AG20443 (cell line): ENCODE measurements at regions not wholly inside any gene's neighbourhood (a gene's known extent, or its start where the extent isn't known, plus 50 kb on each side); places are given as distances from the start of the nearest gene placed in this dataset.

Source experiments
- DNase-seq: peaks from one replicate; pipeline ENCODE4 v3.0.0; 2012; ENCODE audit warnings: low spot score, mixed read lengths

- no peak for DNase-seq
Measured at GRCh38 chr2:128779301-128780095, 460.8 kb upstream of the HS6ST1 start.

- DNase-seq: no peak
Measured at GRCh38 chr2:128780434-128781080, 461.9 kb upstream of the HS6ST1 start.

GRCh38 chr2:128781166-128781565 lies 462.5 kb upstream of the HS6ST1 start:
- DNase-seq: no peak

GRCh38 chr2:128781585-128782385 lies 463.1 kb upstream of the HS6ST1 start:
- no peak for DNase-seq

GRCh38 chr2:128782411-128783192 lies 463.9 kb upstream of the HS6ST1 start:
- DNase-seq: no peak

- no peak for DNase-seq
Measured at GRCh38 chr2:128783193-128783671, 464.6 kb upstream of the HS6ST1 start.

GRCh38 chr2:128783896-128784295 lies 465.2 kb upstream of the HS6ST1 start:
- no peak for DNase-seq

GRCh38 chr2:128784626-128785306 lies 466.1 kb upstream of the HS6ST1 start:
- no peak for DNase-seq

GRCh38 chr2:128786316-128786715 lies 467.6 kb upstream of the HS6ST1 start:
- no peak for DNase-seq

- DNase-seq: no peak
Measured at GRCh38 chr2:128786741-128787478, 468.2 kb upstream of the HS6ST1 start.

GRCh38 chr2:128787616-128788015 lies 468.9 kb upstream of the HS6ST1 start:
- no peak for DNase-seq

- DNase-seq: no peak
Measured at GRCh38 chr2:128788636-128789220, 470.1 kb upstream of the HS6ST1 start.

GRCh38 chr2:128789221-128789620 lies 470.6 kb upstream of the HS6ST1 start:
- no peak for DNase-seq

GRCh38 chr2:128789776-128790455 lies 471.2 kb upstream of the HS6ST1 start:
- no peak for DNase-seq

- no peak for DNase-seq
Measured at GRCh38 chr2:128790541-128791001, 471.9 kb upstream of the HS6ST1 start.

GRCh38 chr2:128791120-128791984 lies 472.7 kb upstream of the HS6ST1 start:
- DNase-seq: no peak

- DNase-seq: no peak
Measured at GRCh38 chr2:128791985-128792320, 473.3 kb upstream of the HS6ST1 start.

GRCh38 chr2:128792476-128793054 lies 473.9 kb upstream of the HS6ST1 start:
- no peak for DNase-seq
